OCI-LY1 (cell line): ENCODE measurements at regions not wholly inside any gene's neighbourhood (a gene's known extent, or its start where the extent isn't known, plus 50 kb on each side); places are given as distances from the start of the nearest gene placed in this dataset.

Experiments
- EZH2 ChIP-seq: fragments of 200-600 bp; sonication (generic), shearing (Covaris generic); IDR thresholded peaks from 2 replicates; pipeline ENCODE4 v1.8.0; 2017; ENCODE audit warnings: borderline replicate concordance, mixed run types, mild to moderate bottlenecking, antibody characterized with exemption, low read length, moderate library complexity, mixed read lengths
- TF ChIP-seq, protein P1 (sequence below): fragments of 200-600 bp; sonication (generic), shearing (Covaris generic); IDR thresholded peaks from 2 replicates; pipeline ENCODE4 v1.5.1; 2017; ENCODE audit warnings: mild to moderate bottlenecking, antibody characterized with exemption, low read length, moderate library complexity, mixed read lengths

DNA sequence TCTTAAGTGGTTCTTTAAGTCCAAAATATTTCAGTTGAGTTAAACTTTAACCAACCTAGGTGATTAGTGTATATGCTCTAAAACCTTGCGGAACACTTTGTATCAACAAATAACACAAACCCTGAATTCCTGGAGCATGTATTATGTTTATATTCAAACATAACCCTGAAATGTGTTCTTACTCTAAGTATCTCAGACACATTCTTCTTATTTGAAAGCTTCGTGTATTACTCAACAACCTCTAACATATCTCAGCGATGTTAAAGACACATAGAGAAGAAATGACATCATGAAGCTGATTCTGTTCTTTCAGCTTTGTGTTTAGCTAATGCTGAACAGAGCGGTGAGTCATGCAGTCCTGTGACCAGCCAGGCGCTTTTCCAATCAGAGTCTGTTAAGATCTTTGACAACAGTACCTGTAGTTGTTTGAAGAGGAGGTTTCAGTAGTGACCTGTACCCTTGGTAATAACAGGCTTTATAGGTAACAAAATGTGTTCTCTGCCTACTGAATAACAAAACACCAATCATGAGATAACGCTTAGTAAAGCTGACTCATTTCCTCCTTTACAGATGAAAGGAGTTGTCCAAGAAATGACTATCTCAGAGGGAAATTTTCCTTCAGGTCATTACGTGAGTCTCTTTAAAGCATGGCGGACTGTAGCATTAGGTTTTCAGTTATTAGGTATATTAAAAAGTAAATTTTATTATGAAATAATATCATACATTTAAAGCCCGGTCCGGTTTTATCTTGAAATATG, 67.3 kb upstream of the KLF6 start:
- no peak for TF ChIP-seq EZH2
- TF ChIP-seq, protein P1, sequence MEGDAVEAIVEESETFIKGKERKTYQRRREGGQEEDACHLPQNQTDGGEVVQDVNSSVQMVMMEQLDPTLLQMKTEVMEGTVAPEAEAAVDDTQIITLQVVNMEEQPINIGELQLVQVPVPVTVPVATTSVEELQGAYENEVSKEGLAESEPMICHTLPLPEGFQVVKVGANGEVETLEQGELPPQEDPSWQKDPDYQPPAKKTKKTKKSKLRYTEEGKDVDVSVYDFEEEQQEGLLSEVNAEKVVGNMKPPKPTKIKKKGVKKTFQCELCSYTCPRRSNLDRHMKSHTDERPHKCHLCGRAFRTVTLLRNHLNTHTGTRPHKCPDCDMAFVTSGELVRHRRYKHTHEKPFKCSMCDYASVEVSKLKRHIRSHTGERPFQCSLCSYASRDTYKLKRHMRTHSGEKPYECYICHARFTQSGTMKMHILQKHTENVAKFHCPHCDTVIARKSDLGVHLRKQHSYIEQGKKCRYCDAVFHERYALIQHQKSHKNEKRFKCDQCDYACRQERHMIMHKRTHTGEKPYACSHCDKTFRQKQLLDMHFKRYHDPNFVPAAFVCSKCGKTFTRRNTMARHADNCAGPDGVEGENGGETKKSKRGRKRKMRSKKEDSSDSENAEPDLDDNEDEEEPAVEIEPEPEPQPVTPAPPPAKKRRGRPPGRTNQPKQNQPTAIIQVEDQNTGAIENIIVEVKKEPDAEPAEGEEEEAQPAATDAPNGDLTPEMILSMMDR: no peak
